ENCODE measurements at regions not wholly inside any gene's neighbourhood (a gene's known extent, or its start where the extent isn't known, plus 50 kb on each side); places are given as distances from the start of the nearest gene placed in this dataset.

- TF ChIP-seq CTCF (IDR thresholded peaks at IDR 0.05), result no peak
- TF ChIP-seq POLR2A (IDR thresholded peaks at IDR 0.05), result no peak
Observed at GRCh38 chr22:49080631-49081030, 747.0 kb downstream of the BRD1 start.

Data from esophagus squamous epithelium (tissue), 4 donors.